ENCODE measurements at regions not wholly inside any gene's neighbourhood (a gene's known extent, or its start where the extent isn't known, plus 50 kb on each side); places are given as distances from the start of the nearest gene placed in this dataset.
A peak's percentile ranks its signal among the peaks of the same experiment; 100 is the strongest.

DNA sequence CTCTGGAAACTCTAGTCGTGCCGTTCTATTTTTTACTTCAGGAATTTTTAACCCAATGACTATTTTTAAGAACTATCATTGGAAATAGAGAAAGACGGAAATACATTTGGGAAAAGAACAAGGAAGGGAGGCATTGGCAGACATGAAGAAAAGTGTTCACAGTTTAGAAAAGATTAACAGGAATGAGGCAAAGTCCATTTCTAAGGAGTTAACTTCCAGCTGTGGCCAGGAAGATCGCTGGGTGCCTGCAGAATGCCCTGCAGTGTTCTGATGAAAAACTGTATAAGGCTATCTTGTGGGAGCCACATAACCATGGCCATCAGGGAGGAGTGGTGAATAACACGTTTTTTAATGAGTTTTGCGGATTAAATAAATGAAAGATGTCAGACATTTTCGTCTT lies 150.6 kb upstream of the VCX3A start:
- Histone ChIP-seq H3K36me3 (no peaks in the 10 kb centered on the region), H3K4me1 (no peaks in the 10 kb centered on the region), H3K27ac (no peak overlapping the region), H3K4me3 (no peak overlapping the region), H3K9me3 (no peaks in the 10 kb centered on the region), H3K27me3 (no peaks in the 10 kb centered on the region)
- intact Hi-C loops (cut with DNase I; ENCODE audit: low total_unique reads) (no loop called here), in situ Hi-C loops (cut with MboI; ENCODE audit: low pct_ligation_motif_present in 1 of 4, low pct_unique_long_range_greater_than_20kb in 1 of 4, low sequenced_read_pairs in 3 of 4) (no loop called here)
- DNase-seq, result peak; percentile 24
- 40 to 74% methylated on average over 3 to 7 of the region's 7 CpGs for WGBS, 2 donors (ENCODE audit: low coverage in 1 of 2)
- TF ChIP-seq, protein P1, sequence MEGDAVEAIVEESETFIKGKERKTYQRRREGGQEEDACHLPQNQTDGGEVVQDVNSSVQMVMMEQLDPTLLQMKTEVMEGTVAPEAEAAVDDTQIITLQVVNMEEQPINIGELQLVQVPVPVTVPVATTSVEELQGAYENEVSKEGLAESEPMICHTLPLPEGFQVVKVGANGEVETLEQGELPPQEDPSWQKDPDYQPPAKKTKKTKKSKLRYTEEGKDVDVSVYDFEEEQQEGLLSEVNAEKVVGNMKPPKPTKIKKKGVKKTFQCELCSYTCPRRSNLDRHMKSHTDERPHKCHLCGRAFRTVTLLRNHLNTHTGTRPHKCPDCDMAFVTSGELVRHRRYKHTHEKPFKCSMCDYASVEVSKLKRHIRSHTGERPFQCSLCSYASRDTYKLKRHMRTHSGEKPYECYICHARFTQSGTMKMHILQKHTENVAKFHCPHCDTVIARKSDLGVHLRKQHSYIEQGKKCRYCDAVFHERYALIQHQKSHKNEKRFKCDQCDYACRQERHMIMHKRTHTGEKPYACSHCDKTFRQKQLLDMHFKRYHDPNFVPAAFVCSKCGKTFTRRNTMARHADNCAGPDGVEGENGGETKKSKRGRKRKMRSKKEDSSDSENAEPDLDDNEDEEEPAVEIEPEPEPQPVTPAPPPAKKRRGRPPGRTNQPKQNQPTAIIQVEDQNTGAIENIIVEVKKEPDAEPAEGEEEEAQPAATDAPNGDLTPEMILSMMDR (IDR thresholded peaks at IDR 0.05), result no peak
- no peak for TF ChIP-seq POLR2AphosphoS5 (IDR thresholded peaks at IDR 0.05)
- TF ChIP-seq EP300 (IDR thresholded peaks at IDR 0.05; ENCODE audit: low read depth), result no peak
- no peak for TF ChIP-seq POLR2A (IDR thresholded peaks at IDR 0.05)

DNA sequence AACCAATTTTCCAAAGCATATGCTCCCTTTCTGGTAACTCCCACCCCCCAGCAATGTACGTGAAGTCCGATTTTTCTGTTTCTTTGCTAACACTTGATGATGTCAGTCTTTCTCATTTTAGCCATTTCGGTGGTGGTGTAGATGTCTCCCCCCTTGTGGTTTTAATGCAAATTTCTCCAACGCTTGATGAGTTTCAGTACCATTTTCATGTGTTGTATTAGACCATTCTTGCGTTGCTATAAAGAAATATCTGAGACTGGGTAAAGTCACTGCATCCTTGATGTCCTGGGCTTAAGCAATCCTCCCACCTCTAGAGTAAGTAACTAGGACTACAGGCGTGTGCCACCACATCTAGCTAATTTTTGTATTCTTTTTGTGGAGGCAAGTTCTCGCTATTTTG lies 148.4 kb upstream of the VCX3A start:
- in situ Hi-C loops (cut with MboI; ENCODE audit: low pct_ligation_motif_present in 1 of 4, low pct_unique_long_range_greater_than_20kb in 1 of 4, low sequenced_read_pairs in 3 of 4), result no loop called here
- WGBS, 2 donors (ENCODE audit: low coverage in 1 of 2), result 82% methylated on average over 7 of the region's 7 CpGs; no CpG with 5 or more reads in 1 of the 2 donors
- H3K9me3 ChIP-seq, result no peaks in the 10 kb centered on the region

DNA sequence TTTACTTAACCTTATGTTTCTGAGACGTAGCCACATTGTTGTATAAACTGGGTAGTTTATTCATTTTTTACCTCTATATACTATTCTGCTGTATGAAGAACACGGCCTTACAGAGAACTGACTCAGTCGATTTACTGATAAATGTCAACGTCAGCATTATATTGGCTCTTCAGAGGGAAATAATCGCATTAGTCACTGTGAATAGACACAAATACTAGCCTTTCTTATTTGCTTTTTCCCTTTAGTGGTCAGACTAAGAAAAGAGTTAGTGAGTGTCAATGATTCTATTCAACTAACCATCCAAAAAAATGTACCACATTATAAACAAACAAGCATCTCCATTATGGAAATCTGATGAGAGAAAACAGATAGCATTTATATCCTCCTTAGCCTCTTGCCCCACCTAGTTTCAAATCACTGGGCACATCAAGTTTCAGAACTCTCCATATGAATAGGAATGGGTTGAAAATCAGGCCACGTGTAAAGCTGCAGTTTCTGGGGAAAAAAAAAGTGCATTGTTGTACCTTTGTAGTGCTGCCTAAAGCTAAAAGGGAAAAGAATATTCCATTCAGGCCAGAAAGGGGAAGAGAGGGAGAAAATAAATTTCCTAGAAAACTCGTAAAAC lies 146.7 kb upstream of the VCX3A start:
- WGBS, 2 donors (ENCODE audit: low coverage in 1 of 2), result 77 to 84% methylated on average over 3 to 7 of the region's 7 CpGs
- Histone ChIP-seq H3K9me3 (no peaks in the 10 kb centered on the region), H3K36me3 (no peaks in the 10 kb centered on the region), H3K27me3 (no peaks in the 10 kb centered on the region), H3K27ac (no peak overlapping the region), H3K4me3 (no peak overlapping the region), H3K4me1 (peaks cover 0 to 8% (median 0%) of the 10 kb centered on the region in 4 donors)
- no peak for TF ChIP-seq EP300 (IDR thresholded peaks at IDR 0.05; ENCODE audit: low read depth)
- TF ChIP-seq, protein P1 (IDR thresholded peaks at IDR 0.05), result no peak
- TF ChIP-seq POLR2A (IDR thresholded peaks at IDR 0.05), result no peak
- TF ChIP-seq POLR2AphosphoS5 (IDR thresholded peaks at IDR 0.05), result no peak
- intact Hi-C loops (cut with DNase I; ENCODE audit: low total_unique reads), result no loop called here
- no peak for DNase-seq
- in situ Hi-C loops (cut with MboI; ENCODE audit: low pct_ligation_motif_present in 1 of 4, low pct_unique_long_range_greater_than_20kb in 1 of 4, low sequenced_read_pairs in 3 of 4), result no loop called here

More for the DNA sequence above, 148.4 kb upstream of the VCX3A start:
- H3K4me1 ChIP-seq, result peaks cover 0 to 6% (median 0%) of the 10 kb centered on the region in 4 donors
- DNase-seq, result no peak
- H3K27me3 ChIP-seq, result no peaks in the 10 kb centered on the region
- H3K27ac ChIP-seq, result no peak overlapping the region
- TF ChIP-seq POLR2A (IDR thresholded peaks at IDR 0.05), result no peak
- no peak for TF ChIP-seq EP300 (IDR thresholded peaks at IDR 0.05; ENCODE audit: low read depth)
- TF ChIP-seq, protein P1 (IDR thresholded peaks at IDR 0.05), result no peak
- no peak for TF ChIP-seq POLR2AphosphoS5 (IDR thresholded peaks at IDR 0.05)
- H3K36me3 ChIP-seq, result no peaks in the 10 kb centered on the region
- intact Hi-C loops (cut with DNase I; ENCODE audit: low total_unique reads), result no loop called here
- no peak overlapping the region for H3K4me3 ChIP-seq

DNA sequence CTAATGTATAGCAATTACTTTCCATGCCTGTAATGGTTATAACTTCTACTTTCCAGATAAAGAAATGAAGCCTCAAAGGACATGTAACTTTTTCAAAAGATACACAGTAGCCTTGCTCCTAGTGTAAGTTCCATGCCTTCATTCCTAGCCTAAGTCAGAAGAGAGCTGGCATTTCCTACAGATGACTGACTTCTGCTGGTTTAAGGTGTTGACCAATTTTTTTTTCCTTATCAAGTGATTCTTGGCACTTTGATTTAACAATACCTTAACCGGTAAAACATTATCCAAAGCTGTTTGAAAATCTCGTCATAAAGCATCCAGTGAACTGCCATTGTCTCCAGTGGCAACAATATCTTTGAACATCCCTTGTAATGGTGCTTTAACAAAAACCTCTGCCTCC lies 145.1 kb upstream of the VCX3A start:
- no peaks in the 10 kb centered on the region for H3K9me3 ChIP-seq
- 49 to 71% methylated on average over 2 of the region's 2 CpGs for WGBS, 2 donors (ENCODE audit: low coverage in 1 of 2)
- in situ Hi-C loops (cut with MboI; ENCODE audit: low pct_ligation_motif_present in 1 of 4, low pct_unique_long_range_greater_than_20kb in 1 of 4, low sequenced_read_pairs in 3 of 4), result no loop called here
- intact Hi-C loops (cut with DNase I; ENCODE audit: low total_unique reads), result no loop called here
- no peak for DNase-seq
- H3K27ac ChIP-seq, result no peak overlapping the region
- no peaks in the 10 kb centered on the region for H3K27me3 ChIP-seq
- H3K36me3 ChIP-seq, result no peaks in the 10 kb centered on the region
- TF ChIP-seq EP300 (IDR thresholded peaks at IDR 0.05; ENCODE audit: low read depth) (no peak), POLR2AphosphoS5 (IDR thresholded peaks at IDR 0.05) (no peak)
- H3K4me3 ChIP-seq, result no peak overlapping the region
- H3K4me1 ChIP-seq, result peaks cover 0 to 8% (median 0%) of the 10 kb centered on the region in 4 donors

DNA sequence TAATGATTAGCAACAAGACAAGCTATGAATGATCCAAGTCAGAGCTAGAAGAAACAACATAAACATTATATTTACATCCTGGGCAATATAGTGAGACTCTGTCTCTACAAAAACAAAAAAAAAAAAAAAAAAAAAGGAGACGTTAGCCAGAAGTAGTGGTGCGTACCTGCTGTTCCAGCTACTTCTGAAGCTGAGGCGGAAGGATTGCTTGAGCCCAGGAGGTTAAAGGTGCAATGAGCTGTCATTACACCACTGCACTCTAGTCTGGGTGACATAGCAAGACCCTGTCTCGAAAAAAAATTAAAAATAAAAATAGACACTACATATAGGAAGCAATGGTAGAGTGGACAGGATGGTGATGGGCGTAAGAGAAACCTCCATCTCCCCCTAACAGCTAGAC lies 144.6 kb upstream of the VCX3A start:
- no peaks in the 10 kb centered on the region for H3K27me3 ChIP-seq
- no peak overlapping the region for H3K27ac ChIP-seq
- TF ChIP-seq, protein P1 (IDR thresholded peaks at IDR 0.05), result no peak
- TF ChIP-seq POLR2A (IDR thresholded peaks at IDR 0.05), result no peak
- no peak for TF ChIP-seq EP300 (IDR thresholded peaks at IDR 0.05; ENCODE audit: low read depth)
- no peak for TF ChIP-seq POLR2AphosphoS5 (IDR thresholded peaks at IDR 0.05)
- intact Hi-C loops (cut with DNase I; ENCODE audit: low total_unique reads) (no loop called here), in situ Hi-C loops (cut with MboI; ENCODE audit: low pct_ligation_motif_present in 1 of 4, low pct_unique_long_range_greater_than_20kb in 1 of 4, low sequenced_read_pairs in 3 of 4) (no loop called here)
- WGBS, 2 donors (ENCODE audit: low coverage in 1 of 2), result 51 to 68% methylated on average over 3 to 5 of the region's 5 CpGs
- no peaks in the 10 kb centered on the region for H3K36me3 ChIP-seq
- no peaks in the 10 kb centered on the region for H3K9me3 ChIP-seq
- no peak for DNase-seq
- peaks cover 0 to 8% (median 0%) of the 10 kb centered on the region in 4 donors for H3K4me1 ChIP-seq
- no peak overlapping the region for H3K4me3 ChIP-seq

Measured in transverse colon (tissue), 4 donors.